Parathyroid adenoma (tissue), 2 donors: ENCODE measurements at regions not wholly inside any gene's neighbourhood (a gene's known extent, or its start where the extent isn't known, plus 50 kb on each side); places are given as distances from the start of the nearest gene placed in this dataset.

Experiments used
- H2AFZ ChIP-seq: fragments of 300-600 bp; sonication (generic); one replicate; pipeline ENCODE4 v1.7.0; 2017; ENCODE audit warnings: antibody characterized with exemption, mild to moderate bottlenecking
- H3K27ac ChIP-seq: fragments of 300-600 bp; sonication (generic); one replicate; pipeline ENCODE4 v1.7.0; 2017
- H3K27me3 ChIP-seq: fragments of 300-600 bp; sonication (generic); one replicate; pipeline ENCODE4 v1.7.0; 2017; ENCODE audit warnings: low read length; ENCODE audit not compliant: control insufficient read depth, insufficient read depth
- H3K36me3 ChIP-seq: fragments of 300-600 bp; sonication (generic); one replicate; pipeline ENCODE4 v1.7.0; 2017; ENCODE audit warnings: low read length; ENCODE audit not compliant: control insufficient read depth, insufficient read depth
- H3K4me1 ChIP-seq: fragments of 300-600 bp; sonication (generic); one replicate; pipeline ENCODE4 v1.7.0; 2017; ENCODE audit warnings: control low read depth
- H3K4me2 ChIP-seq: fragments of 300-600 bp; sonication (generic); one replicate; pipeline ENCODE4 v1.7.0; 2017; ENCODE audit warnings: low read length
- H3K4me3 ChIP-seq: fragments of 300-600 bp; sonication (generic); one replicate; pipeline ENCODE4 v1.7.0; 2017; ENCODE audit warnings: low read depth, low read length
- H3K79me2 ChIP-seq: fragments of 300-600 bp; sonication (generic); one replicate; pipeline ENCODE4 v1.7.0; 2017; ENCODE audit warnings: control low read depth
- H3K9ac ChIP-seq: fragments of 300-600 bp; sonication (generic); one replicate; pipeline ENCODE4 v1.7.0; 2017; ENCODE audit warnings: mild to moderate bottlenecking
- H3K9me3 ChIP-seq: fragments of 300-600 bp; sonication (generic); one replicate; pipeline ENCODE4 v1.7.0; 2017; ENCODE audit warnings: low read length; ENCODE audit not compliant: control insufficient read depth
- CTCF ChIP-seq: fragments of 300-600 bp; sonication (generic); IDR thresholded peaks from one replicate; pipeline ENCODE4 v1.7.0; 2017; ENCODE audit warnings: antibody characterized with exemption, mild to moderate bottlenecking
- donor health status: primary hyperparathyroidism.

- Histone ChIP-seq H3K79me2 (peaks cover 2% of the 10 kb centered on the region), H3K4me3 (no peak overlapping the region), H3K27me3 (no peaks in the 10 kb centered on the region), H3K4me1 (no peaks in the 10 kb centered on the region), H3K36me3 (no peaks in the 10 kb centered on the region), H2AFZ (no peak overlapping the region), H3K27ac (no peak overlapping the region), H3K9ac (no peak overlapping the region), H3K9me3 (no peaks in the 10 kb centered on the region), H3K4me2 (no peak overlapping the region)
- TF ChIP-seq CTCF, result no peak
Observed at GRCh38 chr2:74041726-74042125, 57.0 kb downstream of the TET3 start.

- H3K9me3 ChIP-seq, result no peaks in the 10 kb centered on the region
- H3K9ac ChIP-seq, result no peak overlapping the region
- no peaks in the 10 kb centered on the region for H3K36me3 ChIP-seq
- no peaks in the 10 kb centered on the region for H3K4me1 ChIP-seq
- H3K4me3 ChIP-seq, result no peak overlapping the region
- no peak overlapping the region for H3K27ac ChIP-seq
- H2AFZ ChIP-seq, result no peak overlapping the region
- no peak overlapping the region for H3K4me2 ChIP-seq
- TF ChIP-seq CTCF, result no peak
- H3K27me3 ChIP-seq, result no peaks in the 10 kb centered on the region
- H3K79me2 ChIP-seq, result peaks cover 2% of the 10 kb centered on the region
Observed at GRCh38 chr2:74042606-74043005, 57.9 kb downstream of the TET3 start.

GRCh38 chr2:74043345-74044329 is 58.9 kb downstream of the TET3 start:
- Histone ChIP-seq H3K4me3 (no peak overlapping the region), H3K9me3 (no peaks in the 10 kb centered on the region), H3K4me2 (no peak overlapping the region), H3K27me3 (no peaks in the 10 kb centered on the region), H3K79me2 (peaks cover 2% of the 10 kb centered on the region), H2AFZ (no peak overlapping the region), H3K4me1 (no peaks in the 10 kb centered on the region), H3K36me3 (no peaks in the 10 kb centered on the region), H3K9ac (no peak overlapping the region), H3K27ac (no peak overlapping the region)
- no peak for TF ChIP-seq CTCF

- H3K79me2 ChIP-seq, result no peaks in the 10 kb centered on the region
- no peak overlapping the region for H3K27ac ChIP-seq
- no peak overlapping the region for H3K4me3 ChIP-seq
- H3K9ac ChIP-seq, result no peak overlapping the region
- no peaks in the 10 kb centered on the region for H3K27me3 ChIP-seq
- no peaks in the 10 kb centered on the region for H3K9me3 ChIP-seq
- no peak for TF ChIP-seq CTCF
- no peak overlapping the region for H3K4me2 ChIP-seq
- H2AFZ ChIP-seq, result no peak overlapping the region
- H3K4me1 ChIP-seq, result no peaks in the 10 kb centered on the region
- no peaks in the 10 kb centered on the region for H3K36me3 ChIP-seq
Observed at GRCh38 chr2:74044999-74045398, 60.3 kb downstream of the TET3 start.

GRCh38 chr2:74045454-74045853 is 60.7 kb downstream of the TET3 start:
- H3K36me3 ChIP-seq, result no peaks in the 10 kb centered on the region
- TF ChIP-seq CTCF, result no peak

More at GRCh38 chr2:74045454-74045853, 60.7 kb downstream of the TET3 start:
- H3K79me2 ChIP-seq, result no peaks in the 10 kb centered on the region
- H3K9me3 ChIP-seq, result no peaks in the 10 kb centered on the region
- no peaks in the 10 kb centered on the region for H3K27me3 ChIP-seq
- no peak overlapping the region for H3K4me2 ChIP-seq
- H2AFZ ChIP-seq, result no peak overlapping the region
- H3K9ac ChIP-seq, result no peak overlapping the region
- H3K4me1 ChIP-seq, result no peaks in the 10 kb centered on the region
- no peak overlapping the region for H3K27ac ChIP-seq
- H3K4me3 ChIP-seq, result no peak overlapping the region
